Inferior parietal cortex (tissue), 1 donor: ENCODE measurements at regions not wholly inside any gene's neighbourhood (a gene's known extent, or its start where the extent isn't known, plus 50 kb on each side); places are given as distances from the start of the nearest gene placed in this dataset.
"Not testable (repeated sequence)": the region's sequence is repeated elsewhere in the genome, so short reads cannot be mapped to it uniquely, and the experiment has no call there.

Source experiments
- DNase-seq: peaks from one replicate; pipeline ENCODE4 v3.0.0-alpha.2; 2016; ENCODE audit errors: extremely low spot score

DNA sequence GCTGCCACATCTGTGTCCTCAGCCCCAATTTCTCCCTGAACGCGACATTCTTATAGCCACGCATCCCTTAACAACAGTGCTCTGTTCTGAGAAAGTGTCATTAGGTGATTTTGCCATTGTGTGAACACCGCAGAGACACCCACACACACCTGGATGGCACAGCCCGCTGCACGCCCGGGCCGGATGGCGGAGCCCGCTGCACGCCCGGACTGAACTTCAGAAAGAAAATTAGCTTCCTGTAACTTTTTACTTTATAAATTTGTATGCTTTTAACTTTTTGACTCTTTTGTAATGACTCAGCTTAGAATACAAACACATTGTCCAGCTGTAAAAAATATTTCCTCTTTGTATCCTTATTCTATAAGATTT, 567.0 kb upstream of the B3GAT1 start:
- not testable (repeated sequence) for DNase-seq

DNA sequence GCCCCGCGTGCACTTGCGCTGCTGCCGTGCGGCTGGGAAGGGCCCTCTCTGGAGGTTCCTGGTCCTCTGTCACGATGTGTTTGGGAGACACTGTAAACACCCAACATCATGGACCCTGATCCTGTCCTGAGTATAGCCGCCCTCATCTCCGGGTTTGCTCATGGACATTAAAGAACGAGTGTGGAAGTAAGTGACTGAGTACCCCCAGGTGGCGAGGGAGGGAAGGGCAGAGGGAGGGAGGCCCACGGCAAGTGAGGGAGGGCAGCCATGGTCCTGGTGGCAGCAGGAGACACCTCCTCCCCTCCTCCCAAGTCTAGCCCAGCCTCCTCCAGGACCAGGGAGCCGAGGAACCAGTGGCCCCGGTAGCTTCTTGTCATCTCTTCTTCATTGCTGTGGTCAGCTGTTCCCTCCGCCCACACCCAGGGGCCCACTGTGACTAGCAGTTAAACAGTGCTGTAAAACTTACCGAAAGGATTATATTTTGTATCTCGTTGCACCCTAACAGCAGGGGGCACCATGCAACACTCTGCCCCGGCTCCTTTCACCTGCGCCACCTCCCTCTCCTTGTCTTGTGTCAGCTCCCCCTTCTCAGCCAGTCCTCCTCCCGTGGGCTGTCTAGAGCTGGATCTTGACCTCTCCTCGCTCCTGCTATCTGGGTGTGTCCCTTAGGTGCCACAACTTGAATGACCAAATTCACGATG, 566.5 kb upstream of the B3GAT1 start:
- DNase-seq: no peak

DNA sequence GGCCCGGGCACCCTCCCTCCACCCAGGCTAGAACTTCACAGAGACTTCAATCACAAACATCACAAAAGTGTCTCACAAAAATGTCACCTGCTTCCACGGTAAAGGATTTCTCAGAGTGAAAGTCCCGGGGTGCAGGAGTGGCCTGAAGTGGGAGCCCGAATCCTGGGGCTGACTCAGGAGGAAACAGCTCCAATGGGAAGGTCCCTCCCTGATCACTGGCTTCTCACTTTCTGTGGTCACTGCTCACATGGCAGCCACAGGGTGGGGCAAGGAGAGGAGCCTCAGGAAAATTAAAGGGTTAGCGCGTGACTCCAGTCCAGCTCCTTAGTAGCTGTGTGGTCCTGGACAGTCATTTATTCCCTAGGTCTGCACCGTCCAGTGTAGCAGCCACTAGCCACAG, 564.5 kb upstream of the B3GAT1 start:
- no peak for DNase-seq

GRCh38 chr11:134975866-134976376, 563.9 kb upstream of the B3GAT1 start:
- no peak for DNase-seq

DNA sequence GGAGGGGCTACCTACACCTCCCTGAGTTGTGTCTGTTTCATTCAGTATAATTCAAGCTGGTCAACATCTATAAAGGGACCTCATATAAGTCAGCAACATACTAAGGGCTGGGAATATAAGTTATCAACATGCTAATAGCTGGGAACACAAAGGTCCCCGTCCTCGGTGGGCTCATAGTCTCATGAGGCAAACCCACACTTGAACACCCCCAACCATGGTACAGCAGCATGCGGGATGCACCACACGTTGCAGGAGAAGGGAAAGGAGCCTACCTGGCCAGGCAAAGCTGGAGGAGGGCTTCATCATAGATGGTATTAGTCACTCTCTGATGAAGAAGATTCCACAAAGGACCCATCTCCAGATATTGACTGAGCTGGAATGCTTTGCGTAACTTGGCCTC, 561.8 kb upstream of the B3GAT1 start:
- DNase-seq: no peak

DNA sequence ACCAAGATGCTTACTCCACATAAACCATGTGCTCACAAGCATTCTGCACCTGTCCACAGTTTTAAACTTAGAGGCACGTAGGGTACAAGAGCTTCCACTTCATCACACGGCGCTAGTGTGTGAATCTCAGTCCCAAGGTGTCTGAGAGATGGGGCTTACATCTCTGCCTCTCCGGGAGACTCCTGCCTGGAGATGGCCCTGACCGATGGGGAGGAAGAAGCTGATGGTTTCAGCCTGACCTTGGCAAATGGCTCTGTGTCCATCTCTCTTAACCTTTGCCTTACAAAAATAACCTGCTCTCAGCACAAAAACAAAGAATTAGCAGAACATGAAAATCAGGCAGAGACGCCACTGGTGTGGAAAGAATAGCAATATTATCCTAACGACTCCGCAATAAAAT, 559.3 kb upstream of the B3GAT1 start:
- DNase-seq: no peak

GRCh38 chr11:134967746-134968145, 555.7 kb upstream of the B3GAT1 start:
- DNase-seq: no peak

DNA sequence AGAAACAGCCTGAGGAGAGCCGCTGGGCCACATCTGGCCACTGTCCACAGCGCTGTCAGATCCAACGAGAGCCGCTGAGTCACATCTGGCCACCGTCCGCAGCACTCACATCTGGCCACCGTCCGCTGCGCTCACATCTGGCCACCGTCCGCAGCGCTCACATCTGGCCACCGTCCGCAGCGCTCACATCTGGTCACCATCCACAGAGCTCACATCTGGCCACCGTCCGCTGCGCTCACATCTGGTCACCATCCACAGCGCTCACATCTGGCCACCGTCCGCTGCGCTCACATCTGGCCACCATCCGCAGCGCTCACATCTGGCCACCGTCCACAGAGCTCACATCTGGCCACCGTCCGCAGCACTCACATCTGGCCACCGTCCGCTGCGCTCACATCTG, 549.3 kb upstream of the B3GAT1 start:
- DNase-seq: not testable (repeated sequence)

- no peak for DNase-seq
Observed at GRCh38 chr11:134958870-134959269, 546.8 kb upstream of the B3GAT1 start.

DNA sequence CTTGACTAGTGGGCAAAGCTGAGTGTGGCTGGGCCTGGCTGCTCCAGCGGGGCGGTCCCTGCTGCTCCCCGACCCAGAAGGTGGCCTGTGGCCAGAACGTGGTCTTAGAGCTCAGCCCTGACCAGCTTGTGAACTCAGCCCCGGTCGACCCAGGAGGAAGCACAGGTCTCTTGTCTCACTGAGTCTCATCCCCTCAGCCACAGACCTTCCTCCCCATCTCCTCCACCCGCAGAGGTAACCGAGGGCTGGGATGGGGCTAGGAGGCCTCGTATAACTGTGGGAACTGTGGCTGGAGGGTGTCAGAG, 546.2 kb upstream of the B3GAT1 start:
- no peak for DNase-seq

- no peak for DNase-seq
Observed at GRCh38 chr11:134957540-134958335, 545.7 kb upstream of the B3GAT1 start.

- no peak for DNase-seq
Observed at GRCh38 chr11:134956450-134957210, 544.6 kb upstream of the B3GAT1 start.

GRCh38 chr11:134955970-134956369, 543.9 kb upstream of the B3GAT1 start:
- not testable (repeated sequence) for DNase-seq

DNA sequence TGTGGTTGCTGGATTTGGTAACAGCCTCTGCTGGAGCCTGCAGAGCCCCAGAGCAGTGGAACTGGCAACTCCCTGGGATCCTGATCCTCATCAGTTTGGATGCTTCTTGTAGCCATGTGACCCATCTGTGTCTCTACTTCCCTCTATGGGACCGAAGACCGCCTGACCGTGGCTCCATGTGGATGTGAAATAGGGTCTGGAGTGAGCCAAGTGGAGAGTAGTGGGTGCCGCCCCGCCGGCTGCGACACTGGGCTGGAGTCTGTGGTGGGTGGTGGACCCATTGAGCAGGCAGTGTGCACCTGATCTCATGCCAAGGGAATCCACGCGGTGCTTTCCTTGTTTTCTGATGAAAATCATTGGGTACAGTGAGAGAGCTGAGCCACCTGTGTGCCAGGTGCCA, 543.2 kb upstream of the B3GAT1 start:
- DNase-seq: no peak

GRCh38 chr11:134954456-134954855, 542.4 kb upstream of the B3GAT1 start:
- DNase-seq: not testable (repeated sequence)

- not testable (repeated sequence) for DNase-seq
Observed at GRCh38 chr11:134953417-134953970, 541.5 kb upstream of the B3GAT1 start.

DNA sequence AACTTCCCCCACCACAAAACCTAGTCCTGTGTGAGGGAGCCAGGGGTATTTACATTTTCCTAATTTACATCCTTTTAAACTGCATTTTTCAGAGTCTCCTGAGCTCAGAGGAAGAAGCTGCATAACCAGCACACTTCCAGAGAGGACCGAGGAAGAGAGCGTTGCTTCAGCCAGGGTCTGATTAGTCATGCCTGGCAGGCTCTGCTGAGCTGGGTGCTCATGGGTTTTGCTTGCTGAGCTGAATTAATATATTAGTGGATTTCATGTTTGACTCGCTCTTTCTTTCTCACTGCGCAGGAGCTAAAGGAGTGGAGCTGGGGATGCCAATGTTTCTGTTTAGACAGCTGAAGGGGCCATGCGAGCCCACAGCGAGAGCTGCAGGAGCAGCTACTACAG, 539.3 kb upstream of the B3GAT1 start:
- DNase-seq: peak; percentile 49

DNA sequence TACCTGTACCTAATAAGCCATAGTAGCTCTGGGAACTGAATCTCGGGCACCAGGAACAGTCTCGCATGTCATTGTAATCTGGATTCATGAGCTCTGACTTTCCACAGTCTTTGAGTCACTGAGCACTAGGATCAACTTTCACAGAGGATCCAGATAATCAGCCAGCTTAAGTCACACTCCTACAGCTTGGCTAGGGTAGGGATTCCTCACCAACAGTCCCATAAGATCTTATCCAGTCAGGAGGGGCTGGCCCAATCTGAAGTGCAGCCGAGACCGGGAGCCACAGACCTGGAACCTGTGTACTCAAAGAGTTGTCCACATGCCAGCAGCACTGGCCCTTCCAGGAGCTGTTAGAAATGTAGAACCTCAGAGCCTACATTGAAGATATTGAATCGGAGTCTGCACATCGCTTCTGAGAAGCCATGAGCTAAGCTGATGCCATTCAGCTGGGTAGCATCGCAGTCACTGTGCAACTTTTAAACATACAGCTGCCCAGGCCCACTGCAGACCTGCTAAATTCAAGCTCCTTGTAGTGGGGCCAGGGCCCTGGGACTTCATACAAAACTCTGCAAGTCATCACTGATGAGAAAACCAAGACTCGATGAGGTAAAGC, 538.8 kb upstream of the B3GAT1 start:
- DNase-seq: peak; percentile 9

- DNase-seq: no peak
Observed at GRCh38 chr11:134949121-134950090, 537.4 kb upstream of the B3GAT1 start.

- no peak for DNase-seq
Observed at GRCh38 chr11:134947556-134947955, 535.5 kb upstream of the B3GAT1 start.

GRCh38 chr11:134945993-134946392, 534.0 kb upstream of the B3GAT1 start:
- no peak for DNase-seq
